GM12864 (cell line): ENCODE measurements at regions not wholly inside any gene's neighbourhood (a gene's known extent, or its start where the extent isn't known, plus 50 kb on each side); places are given as distances from the start of the nearest gene placed in this dataset.

Experiments used
- DNase-seq: peaks from one replicate; pipeline ENCODE4 v3.0.0-alpha.2; 2011; ENCODE audit warnings: low read depth
- H3K4me3 ChIP-seq: 2 replicates; pipeline ENCODE4 v1.5.1; 2011; ENCODE audit warnings: mild to moderate bottlenecking, low read depth, low read length, control low read depth
- TF ChIP-seq, protein P1 (sequence below): IDR thresholded peaks from 2 replicates; pipeline ENCODE4 v1.5.1; 2011; ENCODE audit warnings: low read depth, mild to moderate bottlenecking, moderate library complexity, low read length, control low read depth, inconsistent platforms; ENCODE audit errors: missing control alignments

- TF ChIP-seq, protein P1, sequence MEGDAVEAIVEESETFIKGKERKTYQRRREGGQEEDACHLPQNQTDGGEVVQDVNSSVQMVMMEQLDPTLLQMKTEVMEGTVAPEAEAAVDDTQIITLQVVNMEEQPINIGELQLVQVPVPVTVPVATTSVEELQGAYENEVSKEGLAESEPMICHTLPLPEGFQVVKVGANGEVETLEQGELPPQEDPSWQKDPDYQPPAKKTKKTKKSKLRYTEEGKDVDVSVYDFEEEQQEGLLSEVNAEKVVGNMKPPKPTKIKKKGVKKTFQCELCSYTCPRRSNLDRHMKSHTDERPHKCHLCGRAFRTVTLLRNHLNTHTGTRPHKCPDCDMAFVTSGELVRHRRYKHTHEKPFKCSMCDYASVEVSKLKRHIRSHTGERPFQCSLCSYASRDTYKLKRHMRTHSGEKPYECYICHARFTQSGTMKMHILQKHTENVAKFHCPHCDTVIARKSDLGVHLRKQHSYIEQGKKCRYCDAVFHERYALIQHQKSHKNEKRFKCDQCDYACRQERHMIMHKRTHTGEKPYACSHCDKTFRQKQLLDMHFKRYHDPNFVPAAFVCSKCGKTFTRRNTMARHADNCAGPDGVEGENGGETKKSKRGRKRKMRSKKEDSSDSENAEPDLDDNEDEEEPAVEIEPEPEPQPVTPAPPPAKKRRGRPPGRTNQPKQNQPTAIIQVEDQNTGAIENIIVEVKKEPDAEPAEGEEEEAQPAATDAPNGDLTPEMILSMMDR: no peak
- no peak overlapping the region for H3K4me3 ChIP-seq
- no peak for DNase-seq
These were observed 71.1 kb downstream of the PLXNA1 start for GRCh38 chr3:127053979-127054378.

DNA sequence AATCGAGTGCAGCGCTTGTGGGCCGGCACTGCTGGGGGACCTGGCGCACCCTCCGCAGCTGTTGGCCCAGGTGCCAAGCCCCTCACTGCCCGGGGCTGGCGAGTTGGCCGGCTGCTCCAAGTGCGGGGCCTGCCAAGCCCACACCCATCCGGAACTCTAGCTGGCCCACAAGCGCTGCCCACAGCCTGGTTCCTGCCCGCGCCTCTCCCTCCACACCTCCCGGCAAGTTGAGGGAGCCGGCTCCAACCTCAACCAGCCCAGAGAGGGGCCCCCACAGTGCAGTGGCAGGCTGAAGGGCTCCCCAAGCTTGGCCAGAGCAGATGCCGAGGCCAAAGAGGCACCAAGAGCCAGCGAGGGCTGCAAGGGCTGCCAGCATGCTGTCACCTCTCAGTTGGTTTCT lies 73.4 kb downstream of the PLXNA1 start:
- H3K4me3 ChIP-seq: no peak overlapping the region
- DNase-seq: no peak
- TF ChIP-seq, protein P1: no peak

- TF ChIP-seq, protein P1: no peak
- no peak overlapping the region for H3K4me3 ChIP-seq
- no peak for DNase-seq
These were observed 74.1 kb downstream of the PLXNA1 start for GRCh38 chr3:127056976-127057375.

- TF ChIP-seq, protein P1: no peak
- H3K4me3 ChIP-seq: no peak overlapping the region
- DNase-seq: no peak
These were observed 76.2 kb downstream of the PLXNA1 start for GRCh38 chr3:127059072-127059471.

- TF ChIP-seq, protein P1: no peak
- no peak overlapping the region for H3K4me3 ChIP-seq
- no peak for DNase-seq
These were observed 78.7 kb downstream of the PLXNA1 start for GRCh38 chr3:127061641-127062040.

GRCh38 chr3:127062926-127063325 lies 80.0 kb downstream of the PLXNA1 start:
- H3K4me3 ChIP-seq: no peak overlapping the region
- TF ChIP-seq, protein P1: no peak
- DNase-seq: no peak

DNA sequence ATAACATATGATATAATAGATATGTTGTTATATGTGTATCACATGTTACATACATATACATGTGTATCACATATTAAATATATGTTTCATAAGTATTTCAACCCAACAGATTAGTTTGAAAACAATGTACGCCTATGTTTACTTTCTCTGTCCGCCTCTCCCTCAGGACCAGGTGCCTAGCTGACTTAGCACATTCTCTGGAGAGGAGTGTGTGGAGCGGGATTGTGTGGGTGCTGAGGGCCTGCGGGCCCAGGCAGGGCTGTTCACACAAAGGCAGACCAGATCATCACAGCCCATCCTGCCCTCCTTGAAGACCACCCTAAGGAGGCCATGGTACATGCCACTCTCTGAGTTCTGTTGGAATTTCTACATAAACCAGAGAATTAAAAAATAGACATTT lies 81.0 kb downstream of the PLXNA1 start:
- H3K4me3 ChIP-seq: no peak overlapping the region
- TF ChIP-seq, protein P1: no peak
- DNase-seq: no peak
